Hematopoietic multipotent progenitor cell treated with erythropoietin and hydrocortisone succinate and interleukin-3 and kit ligand, for 15 days (in vitro differentiated cells): ENCODE measurements at regions not wholly inside any gene's neighbourhood (a gene's known extent, or its start where the extent isn't known, plus 50 kb on each side); places are given as distances from the start of the nearest gene placed in this dataset.

Source experiments
- DNase-seq: peaks from one replicate; pipeline ENCODE4 v3.0.0-alpha.2; 2015; ENCODE audit warnings: low spot score

GRCh38 chr13:76711550-76712182 is 174.5 kb downstream of the KCTD12 start:
- DNase-seq, result no peak

DNA sequence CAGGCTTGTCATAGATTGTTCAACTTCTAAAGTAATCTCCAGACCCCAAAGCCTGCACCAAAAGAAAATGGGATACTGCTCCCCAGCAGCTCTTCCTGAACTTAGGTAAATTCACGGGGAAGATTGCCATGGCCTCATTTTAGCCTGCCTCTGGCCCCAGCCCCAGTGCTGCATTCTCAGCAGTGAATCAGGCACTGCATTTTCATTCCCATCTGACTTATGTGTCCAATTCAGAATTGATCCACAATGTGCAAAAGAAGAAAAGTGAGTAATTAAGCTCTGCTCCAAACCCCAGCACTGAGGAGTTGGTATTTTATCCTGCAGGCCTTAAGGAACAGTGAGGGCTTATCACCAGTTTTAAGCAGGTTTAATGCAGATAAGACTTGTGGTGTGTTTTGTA is 176.4 kb downstream of the KCTD12 start:
- no peak for DNase-seq

DNA sequence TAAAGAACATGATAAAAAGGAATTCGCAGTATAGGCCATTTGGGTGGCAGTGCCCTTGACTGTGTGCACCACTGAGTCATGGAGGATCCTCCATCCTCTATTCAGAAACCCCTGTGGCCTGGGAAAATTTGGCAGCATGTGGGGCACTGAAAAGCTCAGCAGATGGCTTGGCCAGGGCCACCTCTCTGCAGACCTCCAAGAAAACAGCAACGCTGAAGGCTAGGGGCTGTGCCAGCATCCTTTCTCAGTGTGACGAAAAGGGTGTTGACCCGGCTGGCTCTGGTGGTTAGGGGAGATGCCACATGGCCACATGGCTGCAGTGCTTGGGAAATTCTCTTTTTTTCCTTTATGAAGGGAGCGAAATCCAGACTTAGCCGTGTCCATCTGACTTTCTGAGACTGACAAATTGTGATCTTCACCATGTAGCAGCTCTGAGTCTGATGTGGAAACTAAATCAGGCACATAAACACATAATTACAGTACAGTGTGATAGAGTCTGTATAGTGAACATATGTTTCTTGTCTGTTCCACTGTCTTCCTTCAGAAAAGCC is 178.0 kb downstream of the KCTD12 start:
- no peak for DNase-seq

DNA sequence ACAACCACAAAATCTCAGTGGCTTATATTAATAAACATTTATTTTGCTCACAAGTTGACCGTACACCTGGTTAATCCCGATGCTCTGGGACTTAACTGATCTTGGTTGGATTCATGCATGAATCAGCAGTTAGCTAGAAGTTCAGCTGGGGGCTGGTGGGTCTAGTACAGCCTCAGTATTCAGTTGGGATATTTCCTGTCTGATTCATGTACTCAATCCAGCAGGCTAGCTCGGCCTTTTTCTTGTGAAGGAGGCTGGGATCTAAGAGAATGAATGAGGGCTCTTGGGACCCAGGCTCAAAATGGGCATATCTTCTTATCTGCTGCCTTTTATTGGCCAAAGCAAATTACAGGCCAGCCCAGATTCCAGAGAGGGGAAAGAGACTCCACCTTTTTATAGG is 178.8 kb downstream of the KCTD12 start:
- no peak for DNase-seq

GRCh38 chr13:76703621-76704288 is 182.4 kb downstream of the KCTD12 start:
- no peak for DNase-seq

DNA sequence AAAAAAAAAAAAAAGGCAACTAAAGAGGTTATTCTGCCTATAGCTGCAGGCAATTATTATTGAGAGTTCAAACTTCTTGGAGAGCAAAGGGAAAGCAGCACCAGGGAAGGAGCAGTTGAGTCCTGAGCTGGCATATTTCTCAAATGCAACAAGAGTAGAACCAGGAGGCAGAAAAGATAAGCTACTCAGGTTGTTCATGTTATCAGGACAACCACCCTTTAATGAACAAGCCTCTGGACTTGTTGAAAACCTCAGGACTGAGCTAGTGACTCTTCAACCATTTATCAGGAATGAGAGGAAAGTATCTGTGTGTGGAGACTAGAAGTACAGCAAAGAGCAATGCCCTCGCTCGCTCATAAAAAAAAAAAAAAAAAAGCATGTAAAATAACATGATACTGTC is 183.0 kb downstream of the KCTD12 start:
- DNase-seq, result no peak

GRCh38 chr13:76697288-76697687 is 188.9 kb downstream of the KCTD12 start:
- no peak for DNase-seq

DNA sequence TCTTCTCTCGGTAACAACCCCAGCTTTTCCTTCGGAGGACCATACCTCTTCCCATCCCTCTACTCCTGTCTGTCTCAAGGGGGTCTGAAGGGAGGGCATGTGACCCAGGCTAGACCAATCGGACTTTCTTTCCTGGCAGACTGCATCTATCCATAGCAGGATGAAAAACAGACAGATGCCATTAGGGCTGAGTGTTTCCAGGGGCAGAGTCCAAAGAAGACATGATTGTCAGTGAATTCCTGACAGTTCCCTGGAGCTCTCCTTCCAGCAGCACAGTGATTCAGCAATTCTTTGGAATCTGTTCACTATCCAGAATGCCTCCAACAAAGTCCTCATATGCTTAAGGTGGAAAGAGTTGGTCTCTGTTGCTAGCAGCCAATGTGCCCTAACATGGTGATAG is 189.8 kb downstream of the KCTD12 start:
- DNase-seq, result no peak

DNA sequence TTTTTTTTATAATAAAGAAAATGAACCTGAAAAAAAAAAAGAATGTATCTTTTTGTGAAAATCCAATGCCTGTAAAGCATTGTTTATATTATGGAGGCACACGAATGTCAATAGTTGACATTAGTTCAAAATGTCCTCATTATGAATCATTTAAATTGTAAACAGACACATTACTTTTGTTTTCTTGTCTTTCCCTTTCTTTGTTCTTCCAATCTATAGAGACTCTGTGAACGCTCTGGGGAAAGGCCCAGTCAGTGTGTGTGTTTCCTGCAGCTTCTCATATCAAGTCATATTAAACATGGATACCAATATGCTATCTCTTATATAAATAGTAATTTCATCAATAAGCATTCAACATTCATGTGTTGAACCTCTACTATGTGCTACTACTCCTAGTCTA is 193.1 kb downstream of the KCTD12 start:
- DNase-seq, result no peak

DNA sequence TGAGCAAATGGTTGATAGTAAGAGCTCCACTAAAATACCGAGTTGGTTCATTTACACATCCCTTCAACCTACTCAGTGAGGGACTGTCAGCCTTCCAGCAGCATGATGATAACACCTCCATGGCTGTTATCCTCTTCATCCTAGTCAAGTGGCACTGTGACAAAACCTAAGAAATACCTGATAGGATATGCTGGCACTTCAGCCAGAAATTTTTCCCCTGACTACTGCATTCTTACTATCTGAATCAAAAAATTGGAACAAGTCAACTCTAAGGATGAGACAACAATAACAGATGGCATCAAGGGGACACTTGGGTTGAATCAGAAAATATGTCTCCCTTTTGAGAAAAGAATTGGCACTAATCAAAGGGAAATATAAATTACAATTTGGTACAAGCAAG is 193.9 kb downstream of the KCTD12 start:
- no peak for DNase-seq

GRCh38 chr13:76690611-76691010 is 195.6 kb downstream of the KCTD12 start:
- no peak for DNase-seq

- DNase-seq, result no peak
These were observed 198.7 kb downstream of the KCTD12 start for GRCh38 chr13:76687467-76687866.

DNA sequence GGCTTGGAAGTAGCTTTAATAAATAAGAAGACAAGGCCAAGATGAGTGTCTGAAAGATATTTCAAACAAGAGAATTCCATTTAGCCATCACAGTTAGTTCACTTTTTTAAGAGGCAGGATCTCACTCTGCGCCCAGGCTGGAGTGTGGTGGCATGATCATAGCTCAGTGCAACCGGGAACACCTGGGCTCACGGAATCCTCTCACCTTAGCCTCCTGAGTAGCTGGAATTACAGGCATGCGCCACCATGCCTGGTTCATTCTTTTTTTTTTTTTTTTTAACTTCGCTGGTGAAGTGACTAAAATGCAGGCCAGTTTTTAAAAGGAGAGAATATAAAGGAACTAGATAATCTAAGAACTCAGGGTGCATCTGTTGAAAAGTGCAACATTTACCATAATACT is 200.3 kb downstream of the KCTD12 start:
- DNase-seq, result no peak

DNA sequence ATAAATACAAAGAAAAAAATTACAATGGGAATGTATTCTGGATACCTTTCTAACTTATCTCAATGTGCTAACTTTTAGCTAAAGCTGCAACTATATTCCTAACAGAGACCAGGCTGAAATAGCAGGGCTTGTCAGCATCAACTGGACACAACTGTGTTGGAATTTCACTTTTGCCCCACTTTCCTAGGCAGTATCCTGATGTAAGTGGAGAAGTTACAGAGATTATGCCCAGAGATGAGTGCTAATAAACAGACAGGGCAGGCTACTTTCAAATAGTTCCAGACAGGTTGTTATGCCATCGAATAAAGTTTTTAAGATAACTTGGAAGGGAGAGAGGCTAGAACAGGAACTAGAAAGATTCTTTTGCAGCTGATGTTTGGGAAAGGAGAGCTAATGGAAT is 201.9 kb downstream of the KCTD12 start:
- no peak for DNase-seq

DNA sequence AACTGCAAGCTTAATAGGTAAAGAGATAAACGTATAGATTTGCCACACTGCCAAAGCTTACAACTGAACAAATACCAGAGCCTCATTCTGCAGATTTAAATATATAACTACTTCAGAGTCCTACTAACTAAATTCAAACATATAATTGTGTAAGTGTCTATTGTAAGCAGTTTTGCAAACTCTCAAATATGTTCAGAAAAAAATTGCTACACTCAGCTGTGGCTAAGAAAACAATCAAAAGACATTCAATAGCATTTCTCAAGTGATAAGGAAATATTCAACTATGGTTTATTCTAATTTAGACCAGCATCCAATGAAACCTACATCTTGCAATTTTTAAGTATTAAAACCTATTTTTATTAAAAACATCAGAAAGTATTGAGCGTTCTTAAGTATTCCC is 202.4 kb downstream of the KCTD12 start:
- no peak for DNase-seq

DNA sequence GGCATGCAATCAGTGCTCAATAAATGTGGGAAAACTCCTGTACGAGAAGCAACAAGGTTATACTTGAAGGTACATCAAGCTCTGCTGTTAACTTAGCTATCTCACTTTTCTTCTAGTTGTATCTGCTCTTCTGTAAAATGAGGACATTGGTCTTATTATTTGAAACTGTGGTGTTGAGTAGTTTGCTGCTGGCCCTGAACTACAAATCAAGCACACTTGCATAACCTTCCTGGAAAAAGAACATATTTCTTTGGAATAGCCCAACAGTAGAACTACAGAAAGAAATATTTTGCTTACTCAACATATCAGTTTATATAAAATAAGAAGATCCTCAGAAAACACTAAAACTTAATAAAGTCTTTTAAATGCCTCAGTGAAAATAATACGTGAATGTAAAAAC is 203.0 kb downstream of the KCTD12 start:
- DNase-seq, result no peak

- no peak for DNase-seq
These were observed 206.1 kb downstream of the KCTD12 start for GRCh38 chr13:76680112-76680511.

DNA sequence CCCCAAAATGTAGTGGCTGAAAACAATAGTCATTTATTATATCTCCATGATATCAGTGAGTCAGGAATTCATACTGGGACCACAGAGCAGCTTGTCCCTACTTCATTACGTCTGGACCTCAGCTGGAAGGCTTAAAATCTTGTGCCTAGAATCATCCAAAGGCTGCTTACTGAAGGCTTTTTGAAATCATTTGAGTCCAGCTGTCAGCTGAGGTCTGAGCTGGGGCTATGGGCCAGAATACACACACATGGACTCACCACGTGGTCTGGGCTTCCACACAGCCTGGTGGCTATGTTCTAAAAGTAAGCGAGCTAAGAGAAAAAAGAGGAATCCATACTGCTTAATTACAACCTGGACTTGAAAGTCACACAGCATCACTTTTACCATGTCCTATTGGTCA is 209.2 kb downstream of the KCTD12 start:
- DNase-seq, result no peak

GRCh38 chr13:76672420-76672819 is 213.8 kb downstream of the KCTD12 start:
- no peak for DNase-seq

DNA sequence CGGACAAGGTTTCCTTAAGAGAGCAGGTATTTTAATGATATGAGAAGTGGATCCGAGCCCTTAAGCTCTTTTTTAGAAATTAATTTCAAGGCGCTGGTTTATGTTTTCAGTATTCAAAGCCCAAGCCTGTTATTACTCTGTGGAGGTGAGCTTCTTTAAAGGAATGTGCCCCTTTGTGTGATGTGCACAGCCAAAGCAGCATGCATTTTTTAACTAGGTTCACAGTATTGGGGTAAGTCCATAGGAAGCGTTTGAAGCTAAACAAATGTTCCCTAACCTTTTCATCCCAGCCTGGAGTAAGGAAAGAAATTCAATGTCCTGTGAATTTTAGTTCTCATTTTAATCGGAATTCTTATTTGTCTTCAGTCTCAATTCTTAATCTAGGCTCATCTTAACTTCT is 217.5 kb downstream of the KCTD12 start:
- DNase-seq, result no peak

DNA sequence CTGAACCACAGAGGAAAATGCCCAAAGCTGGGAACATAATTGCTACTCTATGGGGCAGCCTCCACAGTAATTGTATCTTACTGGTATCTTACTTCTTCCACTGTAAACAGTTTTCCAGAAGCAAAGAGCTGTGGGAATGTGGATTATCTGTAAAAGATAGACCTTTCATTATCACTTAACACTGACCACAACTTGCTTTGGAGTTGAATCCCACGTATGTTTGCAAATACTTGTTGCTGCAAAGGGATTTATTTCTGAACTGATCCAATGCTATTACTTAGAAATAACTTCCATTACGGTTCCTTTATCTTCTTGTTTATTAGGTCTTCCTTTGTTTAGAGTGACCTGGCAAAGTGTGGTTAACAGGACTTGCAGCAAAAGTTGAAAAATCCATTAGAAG is 218.1 kb downstream of the KCTD12 start:
- no peak for DNase-seq

GRCh38 chr13:76667551-76667950 is 218.7 kb downstream of the KCTD12 start:
- no peak for DNase-seq

DNA sequence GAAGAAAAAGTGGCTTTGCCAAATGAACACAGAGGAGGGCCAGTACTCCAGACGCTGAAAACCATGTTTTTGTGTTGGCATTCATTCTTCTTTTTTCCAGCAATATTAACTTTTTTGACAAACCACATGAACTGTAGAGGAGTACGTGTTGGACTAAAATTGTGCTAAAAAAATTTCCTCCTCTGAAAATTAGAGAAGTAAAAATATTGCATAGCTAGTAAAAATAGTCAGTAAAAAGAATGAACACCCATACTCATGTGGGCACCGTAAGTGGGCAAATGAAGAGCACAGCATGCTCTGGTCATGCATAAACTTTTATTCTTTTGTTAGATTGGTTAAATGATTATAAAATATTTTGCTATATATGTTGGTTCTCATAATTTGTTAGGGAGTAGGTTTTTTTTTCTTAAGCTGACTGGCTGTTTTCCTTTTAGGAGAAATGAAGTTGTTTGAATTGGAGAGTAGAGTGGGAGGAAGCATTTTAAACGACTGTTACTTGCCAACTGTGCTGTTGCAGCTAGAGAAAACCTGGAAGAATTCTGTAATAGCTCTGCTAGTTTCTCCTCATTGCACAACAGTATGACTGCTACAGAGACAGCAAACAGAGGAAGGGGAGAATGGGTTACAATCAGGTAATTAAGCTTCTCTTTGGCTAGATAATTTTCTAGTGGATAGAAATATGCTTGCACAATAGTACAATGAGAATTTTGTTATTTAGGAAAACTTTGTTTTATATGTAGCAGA is 222.4 kb downstream of the KCTD12 start:
- DNase-seq, result no peak
